ENCODE measurements at regions not wholly inside any gene's neighbourhood (a gene's known extent, or its start where the extent isn't known, plus 50 kb on each side); places are given as distances from the start of the nearest gene placed in this dataset.
"Not testable (repeated sequence)": the region's sequence is repeated elsewhere in the genome, so short reads cannot be mapped to it uniquely, and the experiment has no call there.

GRCh38 chrX:22818061-22818460 is 181.7 kb upstream of the DDX53 start:
- DNase-seq, result no peak

GRCh38 chrX:22855693-22856092 is 144.1 kb upstream of the DDX53 start:
- no peak for DNase-seq

DNA sequence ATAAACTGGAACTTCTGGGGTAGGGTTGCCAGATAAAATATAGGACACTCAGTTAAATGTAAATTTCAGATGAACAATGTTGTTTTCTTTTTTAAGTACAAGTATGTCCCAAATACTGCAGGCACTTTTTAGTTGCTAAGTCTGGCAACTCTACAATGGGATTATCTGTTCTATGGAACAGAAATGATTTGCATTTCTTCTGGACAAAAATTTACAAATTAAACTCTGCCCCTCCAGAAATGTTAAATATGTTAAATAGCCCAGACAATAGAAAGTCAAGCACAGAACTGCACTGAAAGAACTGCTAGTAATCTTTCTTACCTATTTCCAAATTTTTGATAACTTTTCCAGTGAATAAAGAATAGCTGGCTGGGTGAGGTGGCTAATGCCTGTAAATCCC is 140.1 kb upstream of the DDX53 start:
- no peak for DNase-seq

DNA sequence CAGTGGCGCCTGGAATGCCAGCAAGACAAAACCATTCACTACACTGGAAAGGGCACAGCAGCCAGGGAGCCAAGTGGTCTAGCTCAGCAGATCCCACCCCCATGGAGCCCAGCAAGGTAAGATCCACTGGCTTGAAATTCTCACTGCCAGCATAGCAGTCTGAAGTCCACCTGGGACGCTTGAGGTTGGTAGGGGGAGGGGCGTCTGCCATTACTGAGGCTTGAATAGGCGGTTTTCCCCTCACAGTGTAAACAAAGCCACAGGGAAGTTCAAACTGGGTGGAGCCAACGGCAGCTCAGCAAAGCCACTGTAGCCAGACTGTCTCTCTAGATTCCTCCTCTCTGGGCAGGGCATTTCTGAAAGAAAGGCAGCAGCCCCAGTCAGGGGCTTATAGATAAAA is 133.0 kb upstream of the DDX53 start:
- DNase-seq, result not testable (repeated sequence)

GRCh38 chrX:22882543-22882942 is 117.2 kb upstream of the DDX53 start:
- DNase-seq, result no peak

GRCh38 chrX:22889819-22890218 is 109.9 kb upstream of the DDX53 start:
- DNase-seq, result no peak

DNA sequence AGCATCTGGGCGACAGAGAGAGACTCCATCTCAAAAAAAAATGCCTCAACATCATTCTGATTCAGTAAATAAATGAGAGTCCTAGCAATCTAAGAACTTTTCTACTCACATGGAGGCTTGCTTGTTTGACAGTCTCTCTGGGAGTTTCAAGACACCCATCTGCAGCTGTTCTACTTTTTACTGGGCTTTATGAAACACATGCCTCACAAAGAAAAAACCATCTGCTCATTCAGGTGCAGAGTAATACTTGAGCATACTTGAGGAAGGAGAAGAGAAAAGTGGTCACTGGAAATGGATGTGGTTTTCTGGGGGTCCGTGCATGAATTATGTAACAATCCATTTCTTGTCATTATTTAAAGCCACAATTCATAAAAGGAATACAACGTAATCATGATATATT is 87.1 kb upstream of the DDX53 start:
- DNase-seq, result no peak

DNA sequence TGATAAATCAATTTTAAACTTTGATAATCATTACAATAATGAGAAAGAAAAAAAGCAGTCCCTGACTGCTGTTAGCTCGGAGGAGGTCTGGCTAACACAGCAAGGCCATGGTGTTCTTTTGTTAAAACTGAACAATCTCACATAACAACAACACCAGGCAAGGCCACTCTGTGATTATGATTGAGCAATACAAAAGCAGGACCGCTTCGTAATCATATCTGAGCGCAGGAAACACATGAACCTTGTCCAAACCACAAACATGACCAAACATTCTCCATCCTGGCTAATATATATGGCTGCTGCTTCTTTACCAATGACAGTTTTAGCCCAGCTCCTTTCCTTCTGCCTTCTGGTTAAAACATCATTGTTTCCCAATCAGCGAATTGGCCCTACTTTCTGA is 76.8 kb upstream of the DDX53 start:
- no peak for DNase-seq

DNA sequence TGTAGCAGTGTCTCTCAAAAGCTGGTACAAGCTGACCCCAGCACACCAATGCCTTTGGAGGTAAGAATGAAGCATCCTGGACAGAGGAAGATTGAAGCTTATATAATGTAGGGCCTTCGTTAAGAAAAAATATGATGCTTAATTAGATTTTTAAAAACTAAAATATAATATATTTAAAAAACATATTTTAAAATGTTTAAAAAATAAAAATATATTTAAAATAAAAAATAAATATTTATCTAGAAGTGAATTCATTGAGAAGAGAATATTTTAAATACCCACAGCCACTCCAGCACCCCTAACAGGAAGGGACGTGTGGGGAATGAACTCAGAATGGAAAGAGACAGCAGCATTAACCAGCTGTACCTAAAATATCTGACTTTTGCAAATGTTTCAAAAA is 65.1 kb upstream of the DDX53 start:
- DNase-seq, result no peak

DNA sequence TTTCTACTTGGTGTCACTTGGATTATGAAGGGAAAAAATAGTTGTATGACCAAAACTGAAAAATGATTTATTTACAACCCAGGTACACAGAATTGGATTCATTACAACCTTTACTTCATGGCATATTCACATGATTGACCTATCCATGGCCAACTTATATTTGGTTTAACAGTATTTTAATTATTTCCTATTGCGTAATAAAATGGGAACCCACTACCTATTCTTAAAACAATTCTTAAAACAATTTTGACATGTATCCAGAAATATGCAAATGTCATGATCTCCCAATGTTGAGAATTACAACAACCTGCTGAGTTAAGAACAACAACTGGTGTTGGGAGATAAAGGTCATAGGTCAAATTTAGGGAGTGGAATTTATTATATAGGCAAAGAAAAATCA is 54.8 kb upstream of the DDX53 start:
- no peak for DNase-seq

Data from stimulated activated CD4-positive, alpha-beta T cell treated with anti-CD3 and anti-CD28 coated beads, Interleukin-4, amount 100 ng/mL, for 4 hours (primary cell).